ENCODE measurements at regions not wholly inside any gene's neighbourhood (a gene's known extent, or its start where the extent isn't known, plus 50 kb on each side); places are given as distances from the start of the nearest gene placed in this dataset.
A peak's percentile ranks its signal among the peaks of the same experiment; 100 is the strongest.

DNA sequence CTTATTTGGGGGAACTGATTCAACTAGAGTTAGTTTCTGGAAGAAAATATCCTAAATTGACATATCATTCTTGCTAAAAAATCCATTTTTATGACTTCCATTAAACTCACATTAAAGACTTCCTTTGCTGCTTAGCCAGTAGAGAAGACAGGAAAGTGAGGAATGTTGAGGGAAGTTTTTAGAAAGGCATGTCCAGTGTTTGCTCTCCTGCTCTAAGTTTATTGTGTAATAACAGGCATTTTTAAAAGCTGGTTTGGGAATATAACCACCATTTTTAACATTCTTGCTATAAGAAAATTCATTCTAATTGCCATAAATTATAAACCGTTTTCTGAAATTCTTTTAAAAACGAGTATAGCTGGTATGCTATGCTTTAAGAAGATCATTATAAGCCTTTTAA is 428.0 kb downstream of the RAP2B start:
- TF ChIP-seq, protein P1, sequence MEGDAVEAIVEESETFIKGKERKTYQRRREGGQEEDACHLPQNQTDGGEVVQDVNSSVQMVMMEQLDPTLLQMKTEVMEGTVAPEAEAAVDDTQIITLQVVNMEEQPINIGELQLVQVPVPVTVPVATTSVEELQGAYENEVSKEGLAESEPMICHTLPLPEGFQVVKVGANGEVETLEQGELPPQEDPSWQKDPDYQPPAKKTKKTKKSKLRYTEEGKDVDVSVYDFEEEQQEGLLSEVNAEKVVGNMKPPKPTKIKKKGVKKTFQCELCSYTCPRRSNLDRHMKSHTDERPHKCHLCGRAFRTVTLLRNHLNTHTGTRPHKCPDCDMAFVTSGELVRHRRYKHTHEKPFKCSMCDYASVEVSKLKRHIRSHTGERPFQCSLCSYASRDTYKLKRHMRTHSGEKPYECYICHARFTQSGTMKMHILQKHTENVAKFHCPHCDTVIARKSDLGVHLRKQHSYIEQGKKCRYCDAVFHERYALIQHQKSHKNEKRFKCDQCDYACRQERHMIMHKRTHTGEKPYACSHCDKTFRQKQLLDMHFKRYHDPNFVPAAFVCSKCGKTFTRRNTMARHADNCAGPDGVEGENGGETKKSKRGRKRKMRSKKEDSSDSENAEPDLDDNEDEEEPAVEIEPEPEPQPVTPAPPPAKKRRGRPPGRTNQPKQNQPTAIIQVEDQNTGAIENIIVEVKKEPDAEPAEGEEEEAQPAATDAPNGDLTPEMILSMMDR (IDR thresholded peaks at IDR 0.05; ENCODE audit: control extremely low read depth, extremely low read depth, low read depth, missing control alignments): no peak
- DNase-seq (ENCODE audit: extremely low spot score): no peak
- CTCF ChIA-PET: no interaction called here
- POLR2A ChIA-PET: no interaction called here

GRCh38 chr3:153591561-153592245 is 429.7 kb downstream of the RAP2B start:
- POLR2A ChIA-PET: no interaction called here
- TF ChIP-seq, protein P1 (IDR thresholded peaks at IDR 0.05; ENCODE audit: control extremely low read depth, extremely low read depth, low read depth, missing control alignments): no peak
- CTCF ChIA-PET: interaction anchor here (0.7 kb wide), 1 partner anchor 294 kb away, joined by 3 read pairs; no protein-coding TSS in a partner anchor
- no peak for DNase-seq (ENCODE audit: extremely low spot score)

GRCh38 chr3:153595186-153595815 is 433.3 kb downstream of the RAP2B start:
- ChIA-PET POLR2A (no interaction called here), CTCF (interaction anchor here (0.8 to 1.0 kb wide), 3 partner anchors 152 to 552 kb away, joined by 3 to 6 read pairs (median 5); no protein-coding TSS in a partner anchor)
- no peak for DNase-seq (ENCODE audit: extremely low spot score)
- TF ChIP-seq, protein P1 (IDR thresholded peaks at IDR 0.05; ENCODE audit: control extremely low read depth, extremely low read depth, low read depth, missing control alignments): peak; percentile 46

DNA sequence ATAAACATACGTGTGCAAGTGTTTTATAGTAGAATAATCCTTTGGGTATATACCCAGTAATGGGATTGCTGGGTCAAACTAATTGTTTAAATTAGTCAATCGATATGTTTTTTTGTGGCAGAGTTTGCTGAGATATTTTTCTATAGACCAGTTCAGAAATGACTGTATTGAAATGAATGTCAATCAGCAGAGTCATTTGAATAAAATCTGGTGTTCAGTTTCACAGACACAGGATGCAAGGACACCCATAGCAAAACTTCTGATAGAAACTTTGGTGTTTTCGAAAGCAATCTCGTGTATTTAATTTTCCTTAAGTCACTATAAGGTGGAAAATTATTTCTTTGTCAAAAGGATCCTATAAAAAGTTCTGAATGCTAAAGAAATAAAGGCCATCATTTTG is 434.4 kb downstream of the RAP2B start:
- CTCF ChIA-PET: no interaction called here
- DNase-seq (ENCODE audit: extremely low spot score): no peak
- POLR2A ChIA-PET: no interaction called here
- TF ChIP-seq, protein P1 (IDR thresholded peaks at IDR 0.05; ENCODE audit: control extremely low read depth, extremely low read depth, low read depth, missing control alignments): no peak

GRCh38 chr3:153599685-153600084 is 437.7 kb downstream of the RAP2B start:
- ChIA-PET POLR2A (no interaction called here), CTCF (no interaction called here)
- no peak for DNase-seq (ENCODE audit: extremely low spot score)

GRCh38 chr3:153600896-153601295 is 438.9 kb downstream of the RAP2B start:
- POLR2A ChIA-PET: no interaction called here
- TF ChIP-seq, protein P1 (IDR thresholded peaks at IDR 0.05; ENCODE audit: control extremely low read depth, extremely low read depth, low read depth, missing control alignments): no peak
- DNase-seq (ENCODE audit: extremely low spot score): no peak
- CTCF ChIA-PET: no interaction called here

More at GRCh38 chr3:153599685-153600084, 437.7 kb downstream of the RAP2B start:
- TF ChIP-seq, protein P1 (IDR thresholded peaks at IDR 0.05; ENCODE audit: control extremely low read depth, extremely low read depth, low read depth, missing control alignments): no peak
